ENCODE measurements at regions not wholly inside any gene's neighbourhood (a gene's known extent, or its start where the extent isn't known, plus 50 kb on each side); places are given as distances from the start of the nearest gene placed in this dataset.

- no peaks in the 10 kb centered on the region for H3K4me1 Mint-ChIP-seq (ENCODE audit: low read depth)
- no peak for DNase-seq
- CTCF ChIA-PET = no interaction called here
- peaks cover 1% of the 10 kb centered on the region for H3K27me3 Mint-ChIP-seq
- no peak overlapping the region for H3K27ac Mint-ChIP-seq
- peaks cover 1% of the 10 kb centered on the region for H3K9me3 Mint-ChIP-seq
- ATAC-seq = no peak
- no peak for TF ChIP-seq CTCF (IDR thresholded peaks at IDR 0.05)
- POLR2A ChIA-PET = no interaction called here
- H3K4me3 Mint-ChIP-seq = no peak overlapping the region
- intact Hi-C loops (cut with micrococcal nuclease) = no loop called here
- no peaks in the 10 kb centered on the region for H3K36me3 Mint-ChIP-seq (ENCODE audit: low read depth)
Observed at GRCh38 chr16:5709889-5710288, 612.3 kb upstream of the EEF2KMT start.

GRCh38 chr16:5706211-5706610, 608.6 kb upstream of the EEF2KMT start:
- no peaks in the 10 kb centered on the region for H3K27me3 Mint-ChIP-seq
- intact Hi-C loops (cut with micrococcal nuclease) = no loop called here
- H3K9me3 Mint-ChIP-seq = peaks cover 16% of the 10 kb centered on the region
- no peaks in the 10 kb centered on the region for H3K36me3 Mint-ChIP-seq (ENCODE audit: low read depth)
- ATAC-seq (no peak), DNase-seq (no peak)
- TF ChIP-seq CTCF (IDR thresholded peaks at IDR 0.05) = no peak
- no peak overlapping the region for H3K27ac Mint-ChIP-seq
- ChIA-PET CTCF (no interaction called here), POLR2A (no interaction called here)
- no peak overlapping the region for H3K4me3 Mint-ChIP-seq
- no peaks in the 10 kb centered on the region for H3K4me1 Mint-ChIP-seq (ENCODE audit: low read depth)

GRCh38 chr16:5704271-5704670, 606.7 kb upstream of the EEF2KMT start:
- Mint-ChIP-seq H3K4me1 (ENCODE audit: low read depth) (no peaks in the 10 kb centered on the region), H3K27ac (no peak overlapping the region), H3K27me3 (no peaks in the 10 kb centered on the region), H3K4me3 (no peak overlapping the region), H3K9me3 (peaks cover 19% of the 10 kb centered on the region), H3K36me3 (ENCODE audit: low read depth) (no peaks in the 10 kb centered on the region)
- no peak for ATAC-seq
- DNase-seq = no peak
- no peak for TF ChIP-seq CTCF (IDR thresholded peaks at IDR 0.05)
- POLR2A ChIA-PET = no interaction called here
- intact Hi-C loops (cut with micrococcal nuclease) = no loop called here
- CTCF ChIA-PET = no interaction called here

GRCh38 chr16:5693426-5693825, 595.8 kb upstream of the EEF2KMT start:
- intact Hi-C loops (cut with micrococcal nuclease) = no loop called here
- Mint-ChIP-seq H3K27ac (no peak overlapping the region), H3K36me3 (ENCODE audit: low read depth) (no peaks in the 10 kb centered on the region), H3K27me3 (peaks cover 1% of the 10 kb centered on the region), H3K4me1 (ENCODE audit: low read depth) (no peaks in the 10 kb centered on the region), H3K9me3 (peaks cover 2% of the 10 kb centered on the region), H3K4me3 (no peak overlapping the region)
- DNase-seq = no peak
- no peak for TF ChIP-seq CTCF (IDR thresholded peaks at IDR 0.05)
- ChIA-PET CTCF (no interaction called here), POLR2A (no interaction called here)
- no peak for ATAC-seq

- Mint-ChIP-seq H3K27ac (no peak overlapping the region), H3K36me3 (ENCODE audit: low read depth) (no peaks in the 10 kb centered on the region), H3K27me3 (no peaks in the 10 kb centered on the region), H3K9me3 (no peaks in the 10 kb centered on the region), H3K4me1 (ENCODE audit: low read depth) (no peaks in the 10 kb centered on the region), H3K4me3 (no peak overlapping the region)
- no peak for TF ChIP-seq CTCF (IDR thresholded peaks at IDR 0.05)
- ATAC-seq (no peak), DNase-seq (no peak)
- ChIA-PET CTCF (no interaction called here), POLR2A (no interaction called here)
- intact Hi-C loops (cut with micrococcal nuclease) = no loop called here
Observed at GRCh38 chr16:5681966-5682365, 584.4 kb upstream of the EEF2KMT start.

All from activated CD8-positive, alpha-beta T cell treated with anti-CD3 and anti-CD28 coated beads for 36 hours (primary cell).